HFF-Myc (cell line): ENCODE measurements at regions not wholly inside any gene's neighbourhood (a gene's known extent, or its start where the extent isn't known, plus 50 kb on each side); places are given as distances from the start of the nearest gene placed in this dataset.

ENCODE experiments used
- DNase-seq: peaks from one replicate; pipeline ENCODE4 v3.0.0-alpha.2; 2011; ENCODE audit warnings: low read depth; ENCODE audit errors: extremely low read depth
- H3K4me3 ChIP-seq: replicated peaks from 2 replicates; pipeline ENCODE4 v1.5.1; 2011; ENCODE audit warnings: low read depth, mild to moderate bottlenecking, control low read depth, low read length
- CTCF ChIP-seq: IDR thresholded peaks from 2 replicates; pipeline ENCODE4 v1.5.1; 2012; ENCODE audit warnings: mild to moderate bottlenecking, low read depth, low read length, control low read depth; ENCODE audit errors: missing control alignments

DNA sequence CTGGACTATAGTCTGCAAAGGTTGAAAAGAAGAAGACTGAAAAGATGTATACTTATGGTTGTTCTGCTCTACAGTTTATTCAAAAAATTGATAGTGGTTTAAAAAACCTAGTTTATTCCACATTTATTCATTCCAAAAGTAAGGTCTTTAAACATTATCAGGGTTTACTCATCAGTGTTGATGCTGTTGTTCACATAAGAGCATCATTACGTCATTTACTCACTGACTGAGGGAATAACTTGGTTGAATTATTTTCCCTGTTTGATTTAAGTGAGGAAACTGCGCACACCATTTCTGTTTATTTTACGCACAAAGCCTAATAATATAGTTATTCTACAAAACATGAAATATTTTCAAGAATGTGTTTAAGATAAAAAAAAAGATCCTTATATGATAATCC lies 303.1 kb upstream of the PRKD1 start:
- no peak overlapping the region for H3K4me3 ChIP-seq
- TF ChIP-seq CTCF, result no peak
- DNase-seq, result no peak

- H3K4me3 ChIP-seq, result no peak overlapping the region
- TF ChIP-seq CTCF, result no peak
- no peak for DNase-seq
These were observed 307.3 kb upstream of the PRKD1 start for GRCh38 chr14:30234966-30235365.

GRCh38 chr14:30235485-30235884 lies 307.8 kb upstream of the PRKD1 start:
- TF ChIP-seq CTCF, result no peak
- no peak overlapping the region for H3K4me3 ChIP-seq
- DNase-seq, result no peak

- DNase-seq, result no peak
- TF ChIP-seq CTCF, result no peak
These were observed 311.3 kb upstream of the PRKD1 start for GRCh38 chr14:30238936-30239335.

DNA sequence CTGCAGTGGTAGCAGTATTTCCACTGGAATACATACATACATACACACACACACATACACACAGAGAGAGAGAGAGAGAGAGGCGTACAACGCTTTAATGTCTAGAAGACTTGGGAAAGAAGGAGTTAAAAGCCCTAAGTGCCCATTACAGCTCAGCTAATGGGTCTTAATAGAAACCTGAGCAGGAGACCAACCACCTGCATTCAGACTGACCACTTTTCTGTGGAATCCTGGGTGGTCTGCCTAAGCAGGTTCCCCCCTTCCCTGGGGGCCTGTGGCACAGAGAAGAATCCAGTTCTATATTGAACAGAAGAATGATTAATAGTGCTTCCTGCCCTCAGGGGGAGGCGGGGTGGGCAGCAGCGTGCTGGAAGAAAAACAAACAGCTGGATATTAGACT lies 312.4 kb upstream of the PRKD1 start:
- no peak overlapping the region for H3K4me3 ChIP-seq
- no peak for DNase-seq
- no peak for TF ChIP-seq CTCF

More at GRCh38 chr14:30238936-30239335, 311.3 kb upstream of the PRKD1 start:
- H3K4me3 ChIP-seq, result no peak overlapping the region

DNA sequence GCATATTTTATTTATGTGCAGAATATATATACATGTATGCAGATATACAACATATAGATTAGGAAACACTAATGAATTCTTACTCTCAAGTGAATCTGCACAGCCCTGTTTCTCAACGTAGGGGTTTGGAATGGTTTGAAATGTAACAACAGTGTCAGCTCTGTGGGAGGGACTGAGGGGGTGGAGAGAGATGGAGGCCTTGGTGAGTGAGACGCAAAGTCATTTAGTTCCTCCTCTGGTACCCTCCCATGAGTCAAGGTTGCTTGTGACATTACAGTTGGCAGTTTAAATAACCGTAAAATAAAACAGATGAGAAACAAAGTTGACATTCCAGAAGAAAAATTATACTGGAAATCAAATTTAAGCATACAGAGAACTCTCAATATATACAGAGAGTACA lies 313.0 kb upstream of the PRKD1 start:
- TF ChIP-seq CTCF, result no peak
- no peak for DNase-seq
- no peak overlapping the region for H3K4me3 ChIP-seq

GRCh38 chr14:30242744-30243143 lies 315.1 kb upstream of the PRKD1 start:
- no peak for TF ChIP-seq CTCF
- no peak overlapping the region for H3K4me3 ChIP-seq
- DNase-seq, result no peak
